GM21619 (cell line): ENCODE measurements at regions not wholly inside any gene's neighbourhood (a gene's known extent, or its start where the extent isn't known, plus 50 kb on each side); places are given as distances from the start of the nearest gene placed in this dataset.

Experiments used
- ATAC-seq: cut with Tn5 transposase; IDR thresholded peaks from one replicate; pipeline ENCODE4 v1.9.1; 2021; ENCODE audit not compliant: unreplicated experiment

GRCh38 chr1:187078916-187079315 is 250.2 kb downstream of the PLA2G4A start:
- no peak for ATAC-seq

GRCh38 chr1:187079330-187079729 is 250.6 kb downstream of the PLA2G4A start:
- no peak for ATAC-seq

- ATAC-seq = no peak
These were observed 262.9 kb downstream of the PLA2G4A start for GRCh38 chr1:187091666-187092065.

- ATAC-seq = no peak
These were observed 263.4 kb downstream of the PLA2G4A start for GRCh38 chr1:187092104-187092503.

- no peak for ATAC-seq
These were observed 267.9 kb downstream of the PLA2G4A start for GRCh38 chr1:187096689-187097088.

- no peak for ATAC-seq
These were observed 281.6 kb downstream of the PLA2G4A start for GRCh38 chr1:187110351-187110750.

GRCh38 chr1:187114792-187115191 is 286.0 kb downstream of the PLA2G4A start:
- ATAC-seq = no peak

GRCh38 chr1:187121661-187122060 is 292.9 kb downstream of the PLA2G4A start:
- no peak for ATAC-seq

GRCh38 chr1:187122566-187122965 is 293.8 kb downstream of the PLA2G4A start:
- no peak for ATAC-seq

- ATAC-seq = no peak
These were observed 300.4 kb downstream of the PLA2G4A start for GRCh38 chr1:187129132-187129531.

GRCh38 chr1:187143783-187144182 is 315.0 kb downstream of the PLA2G4A start:
- ATAC-seq = no peak

- no peak for ATAC-seq
These were observed 317.6 kb downstream of the PLA2G4A start for GRCh38 chr1:187146388-187146787.

GRCh38 chr1:187151555-187151954 is 322.8 kb downstream of the PLA2G4A start:
- ATAC-seq = no peak

GRCh38 chr1:187153047-187153446 is 324.3 kb downstream of the PLA2G4A start:
- ATAC-seq = no peak

- no peak for ATAC-seq
These were observed 328.4 kb downstream of the PLA2G4A start for GRCh38 chr1:187157115-187157514.

- ATAC-seq = no peak
These were observed 328.8 kb downstream of the PLA2G4A start for GRCh38 chr1:187157552-187157951.

GRCh38 chr1:187167555-187167954 is 338.8 kb downstream of the PLA2G4A start:
- no peak for ATAC-seq

GRCh38 chr1:187168297-187168696 is 339.5 kb downstream of the PLA2G4A start:
- no peak for ATAC-seq

GRCh38 chr1:187185389-187185788 is 356.6 kb downstream of the PLA2G4A start:
- no peak for ATAC-seq

- no peak for ATAC-seq
These were observed 368.9 kb downstream of the PLA2G4A start for GRCh38 chr1:187197685-187198084.

- ATAC-seq = no peak
These were observed 374.5 kb downstream of the PLA2G4A start for GRCh38 chr1:187203257-187203656.

- no peak for ATAC-seq
These were observed 383.6 kb downstream of the PLA2G4A start for GRCh38 chr1:187212377-187212776.

- no peak for ATAC-seq
These were observed 397.6 kb downstream of the PLA2G4A start for GRCh38 chr1:187226396-187226795.

- ATAC-seq = no peak
These were observed 400.0 kb downstream of the PLA2G4A start for GRCh38 chr1:187228790-187229189.
